ENCODE measurements at regions not wholly inside any gene's neighbourhood (a gene's known extent, or its start where the extent isn't known, plus 50 kb on each side); places are given as distances from the start of the nearest gene placed in this dataset.

- no peak overlapping the region for H3K4me3 Mint-ChIP-seq
- peaks cover 6% of the 10 kb centered on the region for H3K4me1 Mint-ChIP-seq
- peaks cover 18% of the 10 kb centered on the region for H3K27me3 Mint-ChIP-seq
- CTCF ChIA-PET, result no interaction called here
- H3K27ac Mint-ChIP-seq, result no peak overlapping the region
- no peaks in the 10 kb centered on the region for H3K9me3 Mint-ChIP-seq (ENCODE audit: low read depth)
- ATAC-seq (no peak), DNase-seq (no peak)
- no peaks in the 10 kb centered on the region for H3K36me3 Mint-ChIP-seq
Observed at GRCh38 chr16:85162478-85163277, 50.4 kb upstream of the CIBAR2 start.

GRCh38 chr16:85163278-85164112 is 51.2 kb upstream of the CIBAR2 start:
- Mint-ChIP-seq H3K9me3 (ENCODE audit: low read depth) (no peaks in the 10 kb centered on the region), H3K4me1 (peaks cover 1% of the 10 kb centered on the region), H3K4me3 (no peak overlapping the region), H3K36me3 (no peaks in the 10 kb centered on the region), H3K27me3 (peaks cover 26% of the 10 kb centered on the region), H3K27ac (no peak overlapping the region)
- no peak for DNase-seq
- ATAC-seq, result no peak
- CTCF ChIA-PET, result no interaction called here

- CTCF ChIA-PET, result interaction anchor here (0.8 kb wide), 1 partner anchor 49 kb away, joined by 4 read pairs; no protein-coding TSS in a partner anchor
- no peaks in the 10 kb centered on the region for H3K36me3 Mint-ChIP-seq
- H3K4me3 Mint-ChIP-seq, result no peak overlapping the region
- H3K9me3 Mint-ChIP-seq (ENCODE audit: low read depth), result no peaks in the 10 kb centered on the region
- ATAC-seq, result no peak
- H3K27me3 Mint-ChIP-seq, result peaks cover 29% of the 10 kb centered on the region
- DNase-seq, result no peak
- no peak overlapping the region for H3K27ac Mint-ChIP-seq
- H3K4me1 Mint-ChIP-seq, result peaks cover 1% of the 10 kb centered on the region
Observed at GRCh38 chr16:85164431-85164830, 52.2 kb upstream of the CIBAR2 start.

GRCh38 chr16:85164838-85165516 is 52.7 kb upstream of the CIBAR2 start:
- H3K4me1 Mint-ChIP-seq, result peaks cover 1% of the 10 kb centered on the region
- no peaks in the 10 kb centered on the region for H3K36me3 Mint-ChIP-seq
- ATAC-seq, result no peak
- H3K4me3 Mint-ChIP-seq, result no peak overlapping the region
- no peak for DNase-seq
- H3K9me3 Mint-ChIP-seq (ENCODE audit: low read depth), result no peaks in the 10 kb centered on the region
- CTCF ChIA-PET, result interaction anchor here (0.8 to 1.0 kb wide), 2 partner anchors 50 to 213 kb away, joined by 3 to 4 read pairs; no protein-coding TSS in a partner anchor
- H3K27me3 Mint-ChIP-seq, result peaks cover 29% of the 10 kb centered on the region
- no peak overlapping the region for H3K27ac Mint-ChIP-seq

- H3K27me3 Mint-ChIP-seq, result peaks cover 34% of the 10 kb centered on the region
- DNase-seq (no peak), ATAC-seq (no peak)
- CTCF ChIA-PET, result interaction anchor here (1.0 kb wide), 1 partner anchor 213 kb away, joined by 3 read pairs; no protein-coding TSS in a partner anchor
- H3K9me3 Mint-ChIP-seq (ENCODE audit: low read depth), result no peaks in the 10 kb centered on the region
- H3K4me1 Mint-ChIP-seq, result peaks cover 1% of the 10 kb centered on the region
- no peaks in the 10 kb centered on the region for H3K36me3 Mint-ChIP-seq
- no peak overlapping the region for H3K4me3 Mint-ChIP-seq
- H3K27ac Mint-ChIP-seq, result no peak overlapping the region
Observed at GRCh38 chr16:85165781-85166180, 53.5 kb upstream of the CIBAR2 start.

- Mint-ChIP-seq H3K36me3 (no peaks in the 10 kb centered on the region), H3K4me1 (peaks cover 1% of the 10 kb centered on the region), H3K9me3 (ENCODE audit: low read depth) (no peaks in the 10 kb centered on the region), H3K4me3 (no peak overlapping the region), H3K27ac (no peak overlapping the region), H3K27me3 (peaks cover 35% of the 10 kb centered on the region)
- DNase-seq (no peak), ATAC-seq (no peak)
- CTCF ChIA-PET, result no interaction called here
Observed at GRCh38 chr16:85166281-85166680, 54.0 kb upstream of the CIBAR2 start.

- no peaks in the 10 kb centered on the region for H3K9me3 Mint-ChIP-seq (ENCODE audit: low read depth)
- no peak overlapping the region for H3K4me3 Mint-ChIP-seq
- no peak for ATAC-seq
- DNase-seq, result no peak
- CTCF ChIA-PET, result interaction anchor here (1.3 kb wide), 1 partner anchor 87 kb away, joined by 3 read pairs; no protein-coding TSS in a partner anchor
- peaks cover 42% of the 10 kb centered on the region for H3K27me3 Mint-ChIP-seq
- H3K27ac Mint-ChIP-seq, result no peak overlapping the region
- H3K4me1 Mint-ChIP-seq, result peaks cover 1% of the 10 kb centered on the region
- no peaks in the 10 kb centered on the region for H3K36me3 Mint-ChIP-seq
Observed at GRCh38 chr16:85166699-85167588, 54.7 kb upstream of the CIBAR2 start.

- ATAC-seq, result no peak
- no peak for DNase-seq
- peaks cover 1% of the 10 kb centered on the region for H3K4me1 Mint-ChIP-seq
- CTCF ChIA-PET, result interaction anchor here (1.3 kb wide), 1 partner anchor 86 kb away, joined by 3 read pairs; no protein-coding TSS in a partner anchor
- no peaks in the 10 kb centered on the region for H3K36me3 Mint-ChIP-seq
- no peak overlapping the region for H3K4me3 Mint-ChIP-seq
- H3K9me3 Mint-ChIP-seq (ENCODE audit: low read depth), result no peaks in the 10 kb centered on the region
- no peak overlapping the region for H3K27ac Mint-ChIP-seq
- H3K27me3 Mint-ChIP-seq, result peaks cover 51% of the 10 kb centered on the region
Observed at GRCh38 chr16:85167589-85168537, 55.6 kb upstream of the CIBAR2 start.

GRCh38 chr16:85168732-85169256 is 56.5 kb upstream of the CIBAR2 start:
- Mint-ChIP-seq H3K4me1 (peaks cover 1% of the 10 kb centered on the region), H3K9me3 (ENCODE audit: low read depth) (no peaks in the 10 kb centered on the region), H3K36me3 (no peaks in the 10 kb centered on the region), H3K27ac (no peak overlapping the region), H3K27me3 (peaks cover 59% of the 10 kb centered on the region), H3K4me3 (no peak overlapping the region)
- DNase-seq (no peak), ATAC-seq (no peak)
- CTCF ChIA-PET, result no interaction called here

- Mint-ChIP-seq H3K27ac (no peak overlapping the region), H3K4me3 (no peak overlapping the region), H3K27me3 (peaks cover 62% of the 10 kb centered on the region), H3K36me3 (no peaks in the 10 kb centered on the region), H3K4me1 (peaks cover 1% of the 10 kb centered on the region), H3K9me3 (ENCODE audit: low read depth) (no peaks in the 10 kb centered on the region)
- CTCF ChIA-PET, result no interaction called here
- DNase-seq (no peak), ATAC-seq (no peak)
Observed at GRCh38 chr16:85169333-85170065, 57.2 kb upstream of the CIBAR2 start.

- H3K27me3 Mint-ChIP-seq, result peaks cover 59% of the 10 kb centered on the region
- no peak for DNase-seq
Observed at GRCh38 chr16:85170066-85170491, 57.8 kb upstream of the CIBAR2 start.

More at GRCh38 chr16:85170066-85170491, 57.8 kb upstream of the CIBAR2 start:
- no peaks in the 10 kb centered on the region for H3K9me3 Mint-ChIP-seq (ENCODE audit: low read depth)
- peaks cover 1% of the 10 kb centered on the region for H3K4me1 Mint-ChIP-seq
- H3K27ac Mint-ChIP-seq, result no peak overlapping the region
- H3K36me3 Mint-ChIP-seq, result no peaks in the 10 kb centered on the region
- ATAC-seq, result no peak
- no peak overlapping the region for H3K4me3 Mint-ChIP-seq
- CTCF ChIA-PET, result no interaction called here

All from activated CD8-positive, alpha-beta memory T cell treated with anti-CD3 and anti-CD28 coated beads, Interleukin-2, amount 10 ng/mL, durations not matched to agents 7 days and 5 days (primary cell).